Osteoblast (primary cell): ENCODE measurements at regions not wholly inside any gene's neighbourhood (a gene's known extent, or its start where the extent isn't known, plus 50 kb on each side); places are given as distances from the start of the nearest gene placed in this dataset.

Experiments used
- DNase-seq: peaks from one replicate; pipeline ENCODE4 v3.0.0; 2011; ENCODE audit warnings: low spot score, mixed read lengths; ENCODE audit not compliant: insufficient read length; ENCODE audit errors: missing footprints
- H2AFZ ChIP-seq: 2 replicates; pipeline ENCODE4 v1.6.0; 2011; ENCODE audit warnings: mild to moderate bottlenecking, low read length
- H3K27ac ChIP-seq: 2 replicates; pipeline ENCODE4 v1.5.1; 2011; ENCODE audit warnings: mild to moderate bottlenecking, low read depth, low read length, moderate library complexity
- H3K27me3 ChIP-seq: 2 replicates; pipeline ENCODE4 v1.6.0; 2012; ENCODE audit warnings: mild to moderate bottlenecking, control low read depth, inconsistent platforms, low read length, moderate library complexity; ENCODE audit not compliant: insufficient read depth
- H3K36me3 ChIP-seq: 2 replicates; pipeline ENCODE4 v1.5.1; 2011; ENCODE audit warnings: mild to moderate bottlenecking, low read length, control low read depth, moderate library complexity; ENCODE audit not compliant: insufficient read depth
- H3K4me1 ChIP-seq: 2 replicates; pipeline ENCODE4 v1.5.1; 2011; ENCODE audit warnings: mild to moderate bottlenecking, low read length, control low read depth, moderate library complexity; ENCODE audit not compliant: insufficient read depth
- H3K4me2 ChIP-seq: 2 replicates; pipeline ENCODE4 v1.6.0; 2011; ENCODE audit warnings: mild to moderate bottlenecking, low read length; ENCODE audit not compliant: insufficient read depth
- H3K4me3 ChIP-seq: fragments of 200-600 bp; sonication (generic); 3 replicates; pipeline ENCODE4 v1.5.1; 2012; ENCODE audit warnings: mild to moderate bottlenecking, low read length, inconsistent platforms; ENCODE audit not compliant: insufficient read depth
- H3K79me2 ChIP-seq: 2 replicates; pipeline ENCODE4 v1.6.0; 2012; ENCODE audit warnings: mild to moderate bottlenecking, low read length, control low read depth, inconsistent platforms; ENCODE audit not compliant: insufficient read depth
- H3K9me3 ChIP-seq: 2 replicates; pipeline ENCODE4 v1.5.1; 2011; ENCODE audit warnings: low read depth, low read length, control low read depth
- H4K20me1 ChIP-seq: 2 replicates; pipeline ENCODE4 v1.6.0; 2012; ENCODE audit warnings: mild to moderate bottlenecking, low read length, control low read depth; ENCODE audit not compliant: insufficient read depth
- CTCF ChIP-seq: IDR thresholded peaks from 2 replicates; pipeline ENCODE4 v1.5.1; 2011; ENCODE audit warnings: mild to moderate bottlenecking, low read depth, low read length, moderate library complexity; ENCODE audit errors: extremely low read depth

GRCh38 chr15:46552316-46552715, 917.5 kb downstream of the SQOR start:
- Histone ChIP-seq H3K27me3 (no peaks in the 10 kb centered on the region), H3K27ac (no peak overlapping the region), H3K4me2 (no peak overlapping the region), H3K4me1 (no peaks in the 10 kb centered on the region), H2AFZ (no peak overlapping the region), H4K20me1 (no peaks in the 10 kb centered on the region), H3K9me3 (no peaks in the 10 kb centered on the region), H3K36me3 (no peaks in the 10 kb centered on the region), H3K79me2 (no peaks in the 10 kb centered on the region), H3K4me3 (no peak overlapping the region)
- TF ChIP-seq CTCF, result no peak
- DNase-seq, result no peak

DNA sequence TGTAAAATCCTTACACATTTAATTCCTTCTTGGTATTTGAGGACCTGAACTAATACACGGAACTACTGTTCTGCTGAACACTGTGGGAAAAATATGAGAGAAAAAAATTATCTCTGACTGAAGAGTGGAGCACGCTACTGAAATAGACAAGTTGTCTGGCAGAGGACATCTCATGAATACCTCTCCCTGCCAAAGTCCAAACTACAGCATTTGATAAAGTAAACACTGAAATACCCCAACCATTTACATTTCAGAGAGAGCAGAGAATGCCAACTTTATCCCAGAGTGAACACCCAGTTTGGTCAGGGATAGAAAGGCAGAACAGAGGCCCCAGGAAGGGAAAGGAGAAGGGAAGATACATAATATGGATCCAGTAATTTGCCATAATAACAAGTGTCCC, 920.7 kb downstream of the SQOR start:
- Histone ChIP-seq H3K4me3 (no peak overlapping the region), H3K9me3 (no peaks in the 10 kb centered on the region), H4K20me1 (no peaks in the 10 kb centered on the region), H2AFZ (no peak overlapping the region), H3K27me3 (no peaks in the 10 kb centered on the region), H3K36me3 (no peaks in the 10 kb centered on the region), H3K4me1 (no peaks in the 10 kb centered on the region), H3K27ac (no peak overlapping the region), H3K79me2 (no peaks in the 10 kb centered on the region), H3K4me2 (no peak overlapping the region)
- TF ChIP-seq CTCF, result no peak
- no peak for DNase-seq

DNA sequence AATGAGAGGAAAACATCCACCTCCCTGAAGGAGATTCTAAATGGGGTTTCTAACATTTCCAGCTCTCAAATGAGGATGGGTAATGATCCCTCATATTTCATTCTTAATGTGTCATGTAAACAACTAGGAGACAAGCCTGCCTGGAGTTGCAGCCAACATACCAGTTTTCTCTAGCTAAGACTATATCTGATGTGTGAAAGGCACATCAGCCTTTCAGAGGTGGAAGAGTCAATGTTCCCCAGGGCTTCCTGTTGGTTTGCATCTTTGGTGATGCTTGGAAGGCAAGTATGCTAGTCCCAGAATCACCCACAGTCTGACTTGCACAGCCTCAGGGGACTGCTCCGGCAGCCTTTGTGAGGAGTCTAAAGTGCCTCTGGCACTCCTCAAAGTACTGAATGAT, 921.2 kb downstream of the SQOR start:
- H3K4me2 ChIP-seq, result no peak overlapping the region
- no peaks in the 10 kb centered on the region for H3K27me3 ChIP-seq
- no peaks in the 10 kb centered on the region for H4K20me1 ChIP-seq
- TF ChIP-seq CTCF, result no peak
- no peak overlapping the region for H3K27ac ChIP-seq
- H2AFZ ChIP-seq, result no peak overlapping the region
- no peaks in the 10 kb centered on the region for H3K79me2 ChIP-seq
- H3K9me3 ChIP-seq, result no peaks in the 10 kb centered on the region
- no peak overlapping the region for H3K4me3 ChIP-seq
- no peak for DNase-seq
- H3K4me1 ChIP-seq, result no peaks in the 10 kb centered on the region
- H3K36me3 ChIP-seq, result no peaks in the 10 kb centered on the region

- H3K4me1 ChIP-seq, result no peaks in the 10 kb centered on the region
- no peaks in the 10 kb centered on the region for H3K36me3 ChIP-seq
- no peak for DNase-seq
- no peaks in the 10 kb centered on the region for H3K79me2 ChIP-seq
- H3K27ac ChIP-seq, result no peak overlapping the region
- H4K20me1 ChIP-seq, result no peaks in the 10 kb centered on the region
- H2AFZ ChIP-seq, result no peak overlapping the region
- no peak for TF ChIP-seq CTCF
- no peaks in the 10 kb centered on the region for H3K27me3 ChIP-seq
- H3K4me3 ChIP-seq, result no peak overlapping the region
- H3K4me2 ChIP-seq, result no peak overlapping the region
- H3K9me3 ChIP-seq, result peaks cover 2% of the 10 kb centered on the region
Observed at GRCh38 chr15:46556559-46557379, 921.9 kb downstream of the SQOR start.
